ENCODE measurements at regions not wholly inside any gene's neighbourhood (a gene's known extent, or its start where the extent isn't known, plus 50 kb on each side); places are given as distances from the start of the nearest gene placed in this dataset.
"Not testable (repeated sequence)": the region's sequence is repeated elsewhere in the genome, so short reads cannot be mapped to it uniquely, and the experiment has no call there.

DNA sequence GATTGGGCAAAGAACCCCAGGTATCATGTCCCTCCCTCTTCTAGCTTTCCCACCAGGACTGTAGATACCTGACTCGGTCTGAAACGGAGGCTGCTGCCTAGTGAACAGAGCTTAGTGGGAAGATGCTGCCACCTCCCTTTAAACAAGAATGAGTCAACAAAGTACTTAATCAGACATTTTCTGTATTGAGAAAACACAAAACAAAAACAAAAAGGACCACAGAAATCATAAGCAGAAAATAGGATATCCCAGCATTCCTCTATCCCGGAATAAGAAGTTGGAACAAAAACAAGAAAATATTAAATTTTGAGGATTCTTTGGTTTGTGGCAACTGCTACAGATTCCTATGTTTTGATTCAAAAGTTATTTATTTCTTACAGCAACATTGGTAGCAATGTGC, 51.7 kb upstream of the COL8A1 start:
- no peak for DNase-seq

DNA sequence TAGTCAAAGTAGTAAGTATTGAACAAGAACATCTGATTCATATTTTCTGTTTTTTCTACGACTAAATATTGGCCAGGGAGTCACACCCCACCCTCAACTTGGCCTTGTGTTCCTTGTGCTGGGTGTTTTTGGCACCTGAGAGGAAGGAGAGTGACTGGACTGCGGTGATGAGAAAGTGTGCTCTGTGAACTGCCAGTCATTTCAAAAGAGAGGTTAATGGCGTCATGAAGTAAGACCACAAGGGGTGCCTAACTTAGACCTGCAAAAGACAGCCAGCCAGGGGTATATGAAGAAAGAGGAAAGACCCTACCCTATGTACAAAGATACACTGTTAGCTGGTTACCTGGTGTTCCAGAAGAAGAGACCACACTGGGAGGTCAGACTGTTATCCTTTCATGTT, 58.4 kb upstream of the COL8A1 start:
- DNase-seq: no peak

DNA sequence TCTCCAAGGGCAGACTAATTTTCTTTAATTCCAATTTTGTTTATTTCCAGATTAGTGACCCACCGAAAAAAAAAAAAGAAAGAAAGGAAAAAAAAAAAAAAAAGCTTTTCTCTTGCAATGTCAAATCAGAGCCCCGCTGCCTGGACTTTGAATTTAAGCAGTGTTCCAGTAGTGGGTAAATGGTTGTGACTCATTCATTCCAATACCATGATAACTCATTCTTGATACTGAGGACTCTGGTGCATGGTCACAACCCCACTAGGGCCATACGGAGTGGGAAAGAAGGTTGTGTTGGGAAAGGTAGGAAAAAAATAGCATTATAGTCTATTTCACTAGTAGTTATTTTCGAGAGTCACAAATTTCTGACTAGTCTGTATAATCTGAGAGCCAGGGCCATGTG, 59.1 kb upstream of the COL8A1 start:
- no peak for DNase-seq

DNA sequence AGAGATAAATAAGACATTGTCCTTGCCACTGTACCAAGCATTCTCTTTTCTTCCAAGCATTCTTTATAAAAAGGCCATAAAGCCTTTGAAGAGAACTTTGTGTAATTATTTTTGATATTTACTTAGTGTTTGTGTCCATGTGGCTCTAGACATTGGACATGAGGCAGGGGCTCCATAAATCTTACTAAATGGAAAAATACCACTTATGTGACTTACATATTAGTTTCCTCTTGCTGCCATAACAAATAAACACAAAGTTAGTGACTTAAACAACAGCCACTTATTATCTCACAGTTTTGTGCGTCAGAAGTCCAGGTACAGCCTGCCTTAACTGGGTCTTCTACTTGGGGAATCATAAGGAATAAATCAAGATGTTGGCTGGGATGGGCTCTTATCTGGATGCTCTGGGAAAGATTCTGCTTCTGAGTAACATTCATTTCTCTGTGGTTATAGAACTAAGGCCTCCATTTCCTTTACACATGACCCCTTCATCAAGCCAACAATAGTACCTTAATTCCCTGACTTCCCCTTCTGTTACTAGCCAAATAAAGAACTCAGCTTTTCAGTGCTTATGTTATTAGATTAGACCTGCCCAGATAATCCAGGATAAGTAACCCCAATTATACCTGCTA, 59.9 kb upstream of the COL8A1 start:
- DNase-seq: no peak

DNA sequence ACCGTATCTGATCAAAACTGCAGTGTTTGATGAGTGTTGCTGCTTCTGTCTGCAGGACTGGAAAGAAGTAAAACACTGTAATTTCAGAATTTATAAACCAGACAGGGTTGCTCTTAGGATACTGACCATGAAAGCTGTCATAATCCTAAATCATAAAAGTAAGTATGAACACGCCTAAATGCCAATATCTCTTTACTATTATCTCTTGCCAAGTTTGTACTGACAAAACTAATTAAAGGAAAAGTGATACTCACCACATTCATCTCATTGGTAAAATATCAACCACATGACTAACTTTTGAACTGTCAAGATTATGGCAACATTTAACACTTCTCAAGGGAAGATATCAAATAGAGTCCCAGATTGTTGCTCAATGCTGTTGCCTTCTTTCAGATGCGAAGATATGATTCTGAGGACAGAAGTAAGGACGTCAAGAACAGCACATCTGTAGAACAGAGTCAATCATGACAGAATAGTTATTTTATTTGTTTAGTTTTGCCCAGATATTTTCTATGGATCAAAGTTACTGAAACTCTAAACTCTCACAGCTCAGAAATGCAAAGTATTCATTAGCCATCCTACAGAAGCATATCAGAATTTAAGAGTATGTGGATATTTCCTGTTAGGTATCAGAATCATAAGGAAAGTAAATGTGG, 61.4 kb upstream of the COL8A1 start:
- DNase-seq: no peak

- DNase-seq: no peak
Observed at GRCh38 chr3:99575683-99576082, 62.7 kb upstream of the COL8A1 start.

GRCh38 chr3:99570061-99570460, 68.3 kb upstream of the COL8A1 start:
- DNase-seq: no peak

- peak in 1 of 5 experiments; percentile 30 for DNase-seq
Observed at GRCh38 chr3:99568663-99569335, 69.6 kb upstream of the COL8A1 start.

DNA sequence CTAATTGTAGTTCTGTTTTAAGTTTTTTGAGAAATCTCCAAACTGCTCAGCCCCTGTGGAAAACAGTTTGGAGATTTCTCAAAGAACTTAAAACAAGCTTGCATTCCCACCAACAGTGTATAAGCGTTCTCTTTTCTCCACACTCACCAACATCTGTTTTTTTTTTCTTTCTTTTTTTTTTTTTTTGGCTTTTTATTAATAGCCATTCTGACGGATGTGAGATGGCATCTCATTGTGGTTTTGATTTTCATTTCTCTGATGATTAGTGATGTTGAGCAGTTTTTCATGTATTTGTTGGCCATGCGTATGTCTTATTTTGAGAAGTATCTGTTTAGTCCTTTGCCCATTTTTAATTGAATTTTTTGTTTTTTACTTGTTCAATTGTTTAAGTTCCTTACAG, 73.1 kb upstream of the COL8A1 start:
- no peak for DNase-seq

DNA sequence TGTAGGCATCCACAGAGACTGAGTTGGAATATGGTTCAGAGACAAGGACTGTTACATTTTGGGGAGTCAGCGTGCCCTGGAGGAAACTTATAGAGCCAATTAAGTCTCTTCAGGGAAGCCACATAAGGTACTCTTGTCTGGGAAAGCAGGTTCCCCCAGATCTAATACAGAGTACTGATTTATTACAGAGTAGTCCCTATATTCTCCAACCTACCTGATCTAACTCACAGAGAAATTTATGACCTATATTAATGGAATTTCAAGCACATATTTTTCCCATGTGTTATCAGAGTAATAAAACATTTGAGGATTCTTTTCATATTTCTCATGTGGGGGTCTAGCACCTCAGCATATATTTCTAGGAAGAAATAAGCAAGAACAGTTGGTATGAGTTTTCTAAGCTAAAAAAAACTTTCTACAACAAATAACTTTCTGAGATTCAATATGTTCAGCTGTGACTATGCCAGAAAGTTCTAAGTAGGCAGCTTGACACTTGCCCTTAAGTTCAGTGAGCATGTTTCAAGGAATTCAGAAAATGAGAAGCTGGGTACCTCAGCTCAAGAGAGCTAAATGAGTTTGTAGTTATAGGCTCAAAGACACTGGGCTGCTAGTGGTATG, 75.3 kb upstream of the COL8A1 start:
- no peak for DNase-seq

- no peak for DNase-seq
Observed at GRCh38 chr3:99562138-99562537, 76.3 kb upstream of the COL8A1 start.

DNA sequence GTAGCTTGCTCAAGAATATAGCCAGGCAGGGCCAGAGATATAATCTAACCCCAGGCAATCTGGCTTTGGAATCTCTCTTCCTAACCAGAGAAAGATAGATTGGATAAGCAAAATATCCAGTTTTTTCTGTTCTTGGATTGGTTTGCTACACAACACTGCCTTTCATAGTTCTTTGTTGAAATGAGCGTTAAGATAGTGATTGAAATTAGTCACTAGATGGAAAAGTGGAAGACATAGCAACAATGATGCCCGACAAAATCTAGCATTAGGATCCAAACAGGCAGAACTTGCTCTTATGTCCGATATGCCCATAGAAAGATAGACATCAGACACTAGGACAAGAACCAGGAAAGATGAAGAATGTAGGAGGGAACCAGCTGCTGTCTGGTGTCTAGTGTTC, 77.3 kb upstream of the COL8A1 start:
- no peak for DNase-seq

- DNase-seq: no peak
Observed at GRCh38 chr3:99559196-99559595, 79.2 kb upstream of the COL8A1 start.

DNA sequence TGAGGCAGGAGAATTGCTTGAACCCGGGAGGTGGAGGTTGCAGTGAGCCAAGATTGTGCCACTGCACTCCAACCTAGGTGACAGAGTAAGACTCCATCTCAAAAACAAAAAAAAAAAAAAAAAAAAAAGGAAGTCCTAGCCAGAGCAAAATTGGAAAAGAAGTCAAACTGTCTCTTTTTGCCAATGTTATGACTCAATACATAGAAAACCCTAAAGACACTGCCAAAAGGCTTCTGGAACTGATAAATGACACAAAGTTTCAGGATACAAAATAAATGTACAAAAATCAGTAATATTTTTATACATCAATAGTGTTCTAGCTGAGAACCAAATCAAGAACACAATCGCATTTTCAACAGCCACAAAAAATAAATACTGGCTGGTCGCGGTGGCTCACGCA, 82.5 kb upstream of the COL8A1 start:
- not testable (repeated sequence) for DNase-seq

- no peak for DNase-seq
Observed at GRCh38 chr3:99551520-99551919, 86.9 kb upstream of the COL8A1 start.

- no peak for DNase-seq
Observed at GRCh38 chr3:99549957-99550603, 88.3 kb upstream of the COL8A1 start.

DNA sequence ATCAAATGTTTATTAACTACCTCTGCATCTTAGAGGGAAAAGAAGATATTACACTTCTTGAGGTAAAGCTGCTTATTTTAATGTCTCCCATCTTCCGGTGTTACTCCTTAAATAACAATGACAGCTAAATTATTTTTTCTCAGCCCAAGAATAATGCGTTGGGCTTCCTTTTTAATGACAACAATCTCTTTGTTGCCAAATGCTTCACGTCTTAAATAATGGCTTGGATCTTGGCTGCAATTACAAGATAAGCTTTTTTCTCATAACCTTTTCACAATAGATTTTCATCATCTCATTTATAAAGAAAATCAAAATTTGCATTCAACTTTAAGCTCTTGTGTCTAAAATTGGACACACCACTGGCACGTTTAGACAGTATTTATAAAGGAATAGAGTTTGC, 89.2 kb upstream of the COL8A1 start:
- no peak for DNase-seq

DNA sequence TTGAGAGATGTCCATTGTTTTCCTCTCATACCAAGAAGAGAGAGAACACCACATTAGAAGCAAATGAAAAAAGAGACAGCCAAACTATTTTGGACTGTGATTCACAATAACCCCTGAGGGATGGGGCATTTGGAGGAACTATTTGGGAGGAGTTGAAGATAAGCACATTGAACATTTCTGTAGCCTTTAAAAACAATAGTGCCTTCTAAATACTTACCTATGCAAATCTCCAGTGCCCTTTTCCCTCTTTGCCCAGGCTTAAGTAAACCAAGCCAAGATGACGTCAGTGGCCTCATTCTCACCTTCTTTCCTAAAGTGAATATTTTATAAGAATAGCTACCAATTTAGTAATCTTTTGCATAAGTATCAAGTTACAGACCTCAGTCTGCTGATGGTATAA, 89.7 kb upstream of the COL8A1 start:
- DNase-seq: no peak

DNA sequence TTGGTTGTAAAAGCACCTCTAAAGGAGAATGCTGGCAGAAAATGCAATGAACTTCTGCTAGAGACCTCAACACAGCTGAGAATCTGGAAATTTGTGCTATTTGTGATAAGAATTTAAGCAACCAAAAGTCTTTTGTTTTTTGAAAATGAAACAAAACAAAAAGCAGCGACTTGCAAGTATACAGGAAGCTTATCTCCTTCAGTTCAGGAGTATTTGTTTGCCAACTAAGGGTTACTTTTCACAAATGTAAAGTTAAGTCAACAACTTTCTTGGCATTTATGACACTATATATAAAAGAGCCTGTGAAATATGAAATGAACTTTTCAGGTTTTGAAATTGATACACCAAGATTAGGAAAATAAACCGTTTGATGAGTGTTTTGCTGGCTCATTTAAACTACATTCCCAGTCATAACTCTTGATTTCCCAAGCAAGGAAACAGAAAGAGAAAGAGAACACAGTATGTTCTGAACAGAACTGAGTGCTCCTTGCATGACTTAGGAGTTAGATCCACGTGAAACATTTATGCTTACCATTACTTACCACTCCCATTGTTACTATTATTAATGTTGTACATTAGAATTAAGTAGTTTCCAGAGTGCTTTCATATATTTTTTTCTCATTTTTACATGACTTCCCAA, 92.3 kb upstream of the COL8A1 start:
- no peak for DNase-seq

- no peak for DNase-seq
Observed at GRCh38 chr3:99544786-99545281, 93.6 kb upstream of the COL8A1 start.

GRCh38 chr3:99543796-99544195, 94.6 kb upstream of the COL8A1 start:
- no peak for DNase-seq

- peak in 1 of 5 experiments; percentile 5 for DNase-seq
Observed at GRCh38 chr3:99542767-99543518, 95.5 kb upstream of the COL8A1 start.

Data from T-helper 2 cell (primary cell).